Umbilical cord (tissue), 1 donor: ENCODE measurements at regions not wholly inside any gene's neighbourhood (a gene's known extent, or its start where the extent isn't known, plus 50 kb on each side); places are given as distances from the start of the nearest gene placed in this dataset.
"Not testable (repeated sequence)": the region's sequence is repeated elsewhere in the genome, so short reads cannot be mapped to it uniquely, and the experiment has no call there.

Experiments used
- DNase-seq: peaks from one replicate; pipeline ENCODE4 v3.0.0-alpha.2; 2015; ENCODE audit warnings: low spot score

DNA sequence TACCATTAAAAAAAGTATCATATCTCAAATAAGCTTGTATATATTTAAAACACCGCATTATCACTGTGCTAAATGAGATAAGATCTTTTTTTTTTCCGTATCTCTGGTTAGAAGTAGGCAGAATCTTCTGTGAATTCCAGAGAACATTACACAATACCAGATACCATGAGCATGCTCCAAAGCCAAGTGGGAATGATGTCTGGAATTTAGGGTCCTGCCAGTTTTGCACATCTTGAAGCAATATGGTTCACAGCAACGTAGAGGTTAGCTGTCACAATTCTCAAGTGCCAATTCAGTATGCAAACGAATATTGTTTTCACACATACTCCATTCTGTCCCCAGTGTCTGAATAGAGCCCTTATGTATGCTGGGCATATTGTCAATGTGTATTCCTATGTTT is 127.5 kb upstream of the NEIL3 start:
- peak; percentile 68 for DNase-seq

DNA sequence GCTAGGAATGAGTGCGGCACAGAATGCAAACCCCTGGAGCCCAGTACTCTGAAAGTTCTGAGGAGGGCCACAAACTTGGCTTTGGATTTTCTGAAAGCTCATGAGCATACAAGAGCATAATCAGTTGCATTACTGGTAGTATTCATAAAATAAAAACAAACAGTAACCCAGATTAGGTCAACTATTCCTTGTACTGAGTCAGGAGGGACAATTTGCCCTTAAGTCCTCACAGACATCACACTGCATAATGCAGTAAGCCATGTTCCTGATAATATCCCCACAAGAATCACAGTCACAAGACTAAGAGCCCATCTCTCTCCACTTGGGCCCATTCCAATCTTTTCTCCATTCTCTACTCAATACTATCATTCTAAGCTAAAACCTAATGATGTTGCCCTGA is 126.9 kb upstream of the NEIL3 start:
- peak; percentile 1 for DNase-seq

DNA sequence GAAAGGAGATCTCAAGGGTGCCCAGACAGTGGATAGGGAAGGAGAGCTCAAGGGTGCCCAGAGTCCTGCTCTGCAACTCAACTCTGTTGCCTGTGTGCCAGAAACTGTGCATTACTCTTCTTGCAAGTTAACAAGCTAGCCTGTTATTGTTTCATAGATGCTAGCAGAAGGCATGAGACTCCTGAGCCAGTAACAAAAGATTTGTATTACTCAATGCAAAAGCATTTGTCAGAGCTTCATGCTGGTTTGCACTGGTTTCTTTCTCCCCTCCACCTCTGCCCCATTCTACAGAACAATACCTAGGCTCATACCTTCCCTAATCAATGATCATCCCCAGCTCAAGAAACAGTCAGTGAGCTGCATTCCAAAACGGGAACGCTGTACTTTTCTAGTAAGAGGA is 124.5 kb upstream of the NEIL3 start:
- DNase-seq: no peak

DNA sequence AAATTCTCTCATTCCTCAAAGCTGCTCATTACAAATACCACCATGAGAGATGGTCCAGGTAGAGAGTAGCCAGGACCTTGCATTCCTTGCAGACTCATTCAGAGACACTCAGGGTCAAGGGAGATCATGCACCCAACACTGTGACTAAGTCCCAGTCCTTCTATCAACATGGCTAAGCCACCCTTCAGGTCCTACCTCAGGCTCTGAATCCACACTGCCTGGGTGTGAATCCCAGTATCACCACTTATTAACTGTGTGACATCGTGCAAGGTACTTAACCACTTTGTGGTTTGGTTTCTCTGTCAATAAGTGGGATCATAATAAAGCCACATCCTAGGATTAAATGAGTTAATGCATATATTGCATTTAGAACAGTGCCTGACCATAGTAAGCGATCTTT is 124.1 kb upstream of the NEIL3 start:
- no peak for DNase-seq

DNA sequence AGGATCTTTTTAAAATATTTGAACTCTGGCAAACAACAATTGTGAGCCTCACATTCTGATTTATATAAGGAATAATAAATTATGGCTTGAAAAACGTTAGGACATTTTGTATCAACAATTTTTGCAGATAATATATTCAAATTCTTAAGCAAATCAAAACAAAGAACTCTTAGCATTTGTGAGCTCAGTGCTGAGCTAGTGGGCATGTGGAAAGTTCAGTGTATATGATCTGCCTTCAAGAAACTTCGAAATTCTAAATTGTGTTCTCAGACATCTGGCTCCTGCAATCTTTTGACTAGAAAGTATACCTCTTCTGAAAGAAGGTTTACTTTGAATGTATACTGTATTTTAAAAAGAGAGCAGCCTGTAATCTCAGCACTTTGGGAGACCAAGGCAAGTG is 122.3 kb upstream of the NEIL3 start:
- no peak for DNase-seq

DNA sequence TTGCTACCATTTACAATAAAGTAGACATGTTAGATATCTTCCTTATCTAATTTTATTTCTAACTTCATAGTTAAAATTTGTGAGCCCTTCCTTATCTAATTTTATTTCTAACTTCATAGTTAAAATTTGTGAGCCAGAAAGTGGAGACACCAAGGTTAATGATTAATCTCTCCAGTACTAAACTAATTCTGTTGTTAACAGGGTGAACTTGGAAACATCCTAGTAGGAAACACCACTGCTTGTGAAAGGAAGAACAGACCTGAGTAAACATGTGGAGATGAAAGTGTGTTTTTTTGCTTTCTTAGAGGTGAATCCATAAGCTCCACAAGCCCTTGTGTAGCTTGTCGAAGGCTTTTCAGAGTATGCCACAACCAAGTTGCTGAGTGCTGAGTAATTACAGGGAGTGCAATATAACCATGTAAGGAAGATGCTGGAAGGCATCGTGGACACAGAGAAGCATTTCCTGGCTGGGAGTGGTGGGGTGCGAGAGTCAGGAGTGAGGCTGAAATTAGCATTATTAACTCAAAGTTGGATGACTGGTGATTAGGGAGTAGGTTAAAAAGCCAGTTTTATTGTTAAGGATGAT is 118.6 kb upstream of the NEIL3 start:
- peak; percentile 7 for DNase-seq

DNA sequence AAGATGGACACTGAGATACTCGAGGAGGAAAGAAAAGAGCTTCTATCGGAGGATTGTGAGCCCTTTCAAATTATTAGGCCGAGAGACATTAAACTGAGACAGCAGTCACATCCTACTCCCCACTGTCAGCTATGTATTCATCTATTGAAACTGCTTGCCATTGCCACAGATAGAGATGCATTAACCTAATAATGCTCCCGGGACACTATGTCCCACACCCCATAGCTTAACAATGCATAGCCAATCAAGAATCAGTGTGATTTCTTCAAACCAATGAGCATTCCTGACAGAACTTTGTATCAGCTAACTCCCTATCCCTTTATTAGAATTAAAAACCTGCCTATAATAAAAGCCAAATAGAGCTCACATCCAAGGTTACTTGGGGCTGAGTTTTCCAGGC is 118.1 kb upstream of the NEIL3 start:
- no peak for DNase-seq

DNA sequence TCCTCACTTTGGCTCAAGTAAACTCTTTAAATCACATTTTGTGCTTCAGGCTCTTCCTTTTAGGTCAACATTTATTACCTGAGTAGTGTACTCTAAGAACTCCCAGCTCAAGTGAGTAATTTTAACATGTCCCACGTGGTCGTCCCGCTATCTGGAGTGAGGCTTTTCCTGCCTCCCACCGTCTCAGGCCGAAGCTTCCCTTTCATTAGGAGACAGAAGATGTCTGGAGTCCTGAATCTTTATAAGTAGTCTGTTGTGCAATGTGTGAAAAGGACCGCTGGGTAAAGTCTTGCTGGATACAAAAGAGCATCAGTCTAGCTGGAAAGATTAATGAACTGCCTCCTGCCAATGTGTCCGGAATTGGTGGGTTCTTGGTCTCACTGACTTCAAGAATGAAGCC is 117.7 kb upstream of the NEIL3 start:
- DNase-seq: no peak

DNA sequence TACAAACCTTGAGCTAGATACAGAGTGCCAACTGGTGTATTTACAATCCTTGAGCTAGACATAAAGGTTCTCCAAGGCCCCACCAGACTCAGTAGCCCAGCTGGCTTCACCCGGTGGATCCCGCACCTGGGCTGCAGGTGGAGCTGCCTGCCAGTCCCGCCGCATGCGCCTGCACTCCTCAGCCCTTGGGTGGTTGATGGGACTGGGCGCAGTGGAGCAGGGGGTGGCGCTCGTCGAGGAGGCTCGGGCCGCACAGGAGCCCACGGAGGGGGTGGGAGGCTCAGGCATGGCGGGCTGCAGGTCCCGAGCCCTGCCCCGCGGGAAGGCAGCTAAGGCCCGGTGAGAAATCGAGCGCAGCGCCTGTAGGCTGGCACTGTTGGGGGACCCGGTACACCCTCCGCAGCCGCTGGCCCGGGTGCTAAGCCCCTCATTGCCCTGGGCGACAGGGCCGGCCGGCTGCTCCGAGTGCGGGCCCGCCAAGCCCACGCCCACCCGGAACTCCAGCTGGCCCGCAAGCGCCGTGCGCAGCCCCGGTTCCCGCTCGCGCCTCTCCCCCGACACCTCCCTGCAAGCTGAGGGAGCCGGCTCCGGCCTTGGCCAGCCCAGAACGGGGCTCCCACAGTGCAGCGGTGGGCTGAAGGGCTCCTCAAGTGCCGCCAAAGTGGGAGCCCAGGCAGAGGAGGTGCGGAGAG is 116.5 kb upstream of the NEIL3 start:
- DNase-seq: not testable (repeated sequence)

DNA sequence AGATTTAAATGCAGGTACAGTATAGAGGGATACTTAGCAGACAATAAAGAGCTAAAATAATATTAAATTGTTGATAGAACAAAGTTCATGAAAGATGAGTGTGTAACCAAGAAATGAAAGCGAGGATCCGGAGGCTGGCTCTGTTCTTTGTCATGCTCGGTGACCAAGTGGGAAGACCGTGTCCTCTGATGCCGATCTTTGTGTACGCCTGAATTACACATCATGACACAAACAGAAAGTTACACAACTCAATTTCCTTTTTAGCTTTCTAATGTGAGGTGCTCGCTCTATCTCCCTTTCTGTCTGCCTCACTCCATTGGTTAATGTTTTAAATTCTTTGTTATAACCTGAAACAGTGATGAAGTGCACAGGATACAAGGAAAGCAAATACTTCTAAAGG is 114.8 kb upstream of the NEIL3 start:
- no peak for DNase-seq

DNA sequence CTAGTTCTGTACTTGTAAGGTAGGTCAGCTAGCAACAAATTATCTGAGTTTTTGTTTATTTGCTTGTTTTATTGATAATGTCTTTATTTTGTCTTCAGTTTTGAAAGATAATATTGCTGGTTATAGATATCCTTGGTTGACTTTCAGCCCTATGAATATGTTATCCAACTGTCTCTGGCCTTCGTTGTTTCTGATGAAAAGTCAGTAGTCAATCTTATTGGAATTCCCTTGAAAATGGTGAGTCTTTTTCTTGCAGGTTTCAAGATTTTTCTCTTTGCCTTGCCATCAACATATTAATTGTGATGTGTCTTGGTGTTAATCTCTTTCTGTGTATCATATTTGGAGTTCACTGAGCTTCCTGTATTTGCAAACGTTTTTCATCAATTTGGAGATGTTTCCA is 113.1 kb upstream of the NEIL3 start:
- no peak for DNase-seq

DNA sequence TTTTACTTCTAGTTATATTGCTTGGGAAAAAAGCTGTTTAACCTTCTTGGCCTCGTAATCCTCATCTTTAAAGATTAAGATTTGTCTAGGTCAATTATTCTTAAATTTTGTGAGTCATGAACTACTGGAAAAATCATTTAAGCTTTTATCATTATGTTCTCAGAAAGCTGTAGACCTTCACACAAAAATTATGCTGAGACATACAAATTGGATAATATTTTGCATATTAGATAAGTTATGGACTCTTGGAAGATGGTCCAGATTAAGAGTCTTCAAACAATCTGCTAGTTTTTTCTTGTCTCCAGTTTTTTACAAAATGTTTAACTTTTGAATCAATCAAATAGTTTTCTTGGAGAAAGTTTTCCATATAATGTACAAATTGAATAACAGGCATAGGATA is 108.1 kb upstream of the NEIL3 start:
- DNase-seq: no peak

DNA sequence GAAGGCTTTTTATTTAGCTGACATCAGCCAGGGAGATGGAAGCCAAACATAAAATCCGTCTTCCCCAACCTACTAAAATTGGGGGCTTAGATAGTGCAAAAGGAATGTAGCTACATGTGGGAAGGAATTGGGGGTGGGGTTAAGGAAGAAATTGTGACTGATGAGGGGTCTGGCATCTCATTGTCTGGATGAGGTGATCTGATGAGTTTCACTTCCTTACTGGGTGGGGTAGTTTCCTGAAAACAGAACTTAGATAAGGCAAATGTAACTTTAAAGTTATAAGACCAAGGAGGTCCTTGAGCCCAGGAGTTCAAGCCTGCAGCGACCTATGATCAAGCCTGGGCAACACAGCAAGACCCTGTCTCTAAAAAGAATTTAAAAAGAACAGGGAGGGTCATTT is 105.5 kb upstream of the NEIL3 start:
- DNase-seq: no peak

DNA sequence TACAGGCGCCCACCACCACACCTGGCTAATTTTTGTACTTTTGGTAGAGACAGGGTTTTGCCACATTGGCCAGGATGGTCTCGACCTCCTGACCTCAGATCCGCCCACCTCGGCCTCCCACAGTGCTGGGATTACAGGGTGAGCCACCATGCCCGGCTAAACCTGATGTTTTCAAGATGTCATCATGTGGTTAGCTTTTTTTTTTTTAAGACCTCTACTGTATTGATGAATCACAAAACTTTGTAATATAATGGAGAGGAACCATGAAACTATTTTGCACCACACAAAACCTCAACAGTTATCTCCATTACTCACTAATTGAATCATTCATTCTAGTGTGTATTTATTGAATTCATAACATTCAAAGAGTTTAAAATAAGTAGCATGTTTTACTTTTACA is 94.7 kb upstream of the NEIL3 start:
- DNase-seq: no peak

DNA sequence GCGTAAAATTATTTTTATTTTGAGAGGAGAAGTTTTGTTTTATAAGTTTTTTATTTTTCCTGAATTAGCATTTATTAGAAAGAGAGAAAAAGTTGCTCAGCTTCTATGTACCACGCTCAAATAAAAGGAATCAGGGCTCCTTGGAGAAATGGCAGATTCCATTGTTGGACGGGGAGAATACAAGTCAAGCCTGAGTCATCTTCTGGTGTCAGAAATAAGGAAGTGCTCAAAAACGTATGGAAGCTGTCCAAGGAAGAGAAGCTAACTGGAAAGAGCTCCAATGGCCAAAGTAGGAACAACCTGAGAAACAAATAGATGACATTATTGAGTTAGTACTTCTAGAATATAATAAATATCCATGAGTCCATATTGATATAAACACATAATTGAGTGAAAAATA is 89.3 kb upstream of the NEIL3 start:
- no peak for DNase-seq

DNA sequence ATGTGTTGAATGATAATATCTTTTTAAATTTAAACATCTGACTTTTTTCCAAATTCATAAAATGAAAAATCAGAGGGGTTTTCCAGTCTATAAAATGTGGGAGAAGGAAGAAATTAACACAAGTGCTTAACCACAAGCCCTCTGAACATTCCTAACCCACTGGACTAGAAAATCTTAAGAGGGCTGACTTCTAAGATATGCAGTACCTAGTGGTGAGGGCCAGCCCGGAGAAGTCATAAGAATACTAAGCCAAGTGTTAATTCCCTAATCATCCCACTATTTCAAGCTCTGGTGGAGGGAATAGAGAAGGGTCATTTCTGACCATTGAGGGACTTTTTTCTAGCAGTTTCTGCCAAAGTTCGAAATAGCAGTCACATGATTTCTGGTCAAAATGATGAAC is 86.9 kb upstream of the NEIL3 start:
- DNase-seq: no peak

DNA sequence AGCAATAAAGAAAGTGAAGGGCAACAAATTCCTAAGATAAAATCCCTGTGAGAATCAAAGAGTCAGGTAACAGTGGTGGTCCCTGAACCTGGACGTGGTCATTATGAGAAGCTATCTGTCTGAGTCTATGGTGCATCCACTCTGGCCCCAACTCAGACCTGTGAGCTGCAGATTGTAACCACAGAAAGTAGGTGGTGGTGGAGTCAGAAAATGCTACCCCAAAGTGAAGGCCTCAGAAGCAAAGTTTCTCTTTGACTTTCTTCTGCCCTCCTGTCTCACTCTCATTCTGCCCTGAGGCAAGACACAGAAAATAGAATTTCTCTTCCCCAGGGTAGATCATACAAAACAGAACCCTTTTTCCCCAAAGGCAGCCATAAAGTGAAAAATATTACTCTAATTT is 84.1 kb upstream of the NEIL3 start:
- no peak for DNase-seq

DNA sequence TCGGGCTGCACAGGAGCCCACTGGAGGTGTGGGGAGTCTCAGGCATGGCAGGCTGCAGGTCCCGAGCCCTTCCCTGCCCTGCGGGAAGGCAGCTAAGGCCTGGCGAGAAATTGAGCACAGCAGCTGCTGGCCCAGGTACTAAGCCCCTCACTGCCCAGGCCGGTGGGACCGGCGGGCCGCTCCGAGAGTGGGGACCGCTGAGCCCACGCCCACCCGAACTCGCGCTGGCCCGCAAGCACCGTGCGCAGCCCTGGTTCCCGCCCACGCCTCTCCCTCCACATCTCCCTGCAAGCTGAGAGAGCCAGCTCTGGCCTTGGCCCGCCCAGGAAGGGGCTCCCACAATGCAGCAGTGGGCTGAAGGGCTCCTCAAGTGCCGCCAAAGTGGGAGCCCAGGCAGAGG is 82.0 kb upstream of the NEIL3 start:
- no peak for DNase-seq

DNA sequence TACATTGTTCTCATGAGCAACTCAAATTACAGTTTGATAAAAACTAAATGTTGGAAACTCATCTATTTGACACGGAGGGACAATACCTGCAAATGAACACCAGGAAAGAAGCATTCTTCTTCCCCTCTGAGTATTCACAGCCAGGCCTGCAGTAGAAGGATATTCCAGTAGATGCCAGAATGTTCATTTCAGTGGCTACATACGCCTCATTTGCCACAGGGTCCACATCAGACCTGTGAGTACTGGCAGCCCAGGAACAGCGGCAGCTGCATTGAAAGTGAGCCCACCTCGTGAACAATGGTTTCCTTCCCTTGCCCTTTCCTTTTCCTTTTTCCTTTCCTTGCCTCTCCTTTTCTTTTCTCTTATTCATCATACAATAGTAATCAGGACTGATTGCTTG is 81.1 kb upstream of the NEIL3 start:
- DNase-seq: no peak

DNA sequence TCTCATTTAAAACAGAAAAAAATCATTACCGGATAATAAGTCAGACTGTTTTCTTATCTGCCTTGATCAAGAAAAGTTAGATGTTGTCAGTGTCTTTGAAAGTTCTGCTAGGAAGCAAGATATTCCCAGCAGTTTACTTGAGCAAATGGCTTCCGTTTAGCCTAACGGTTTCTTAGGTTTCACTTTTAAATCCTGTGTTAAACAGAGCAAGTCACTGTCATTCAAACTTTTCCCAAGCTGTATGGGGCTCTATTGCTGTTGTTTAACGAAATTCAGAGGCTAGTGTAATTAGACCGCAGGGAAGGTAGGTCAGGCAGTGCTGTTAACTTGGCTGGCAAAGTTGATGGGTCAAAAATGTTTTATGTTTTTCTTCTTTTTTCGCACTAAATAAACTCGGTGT is 80.3 kb upstream of the NEIL3 start:
- no peak for DNase-seq

DNA sequence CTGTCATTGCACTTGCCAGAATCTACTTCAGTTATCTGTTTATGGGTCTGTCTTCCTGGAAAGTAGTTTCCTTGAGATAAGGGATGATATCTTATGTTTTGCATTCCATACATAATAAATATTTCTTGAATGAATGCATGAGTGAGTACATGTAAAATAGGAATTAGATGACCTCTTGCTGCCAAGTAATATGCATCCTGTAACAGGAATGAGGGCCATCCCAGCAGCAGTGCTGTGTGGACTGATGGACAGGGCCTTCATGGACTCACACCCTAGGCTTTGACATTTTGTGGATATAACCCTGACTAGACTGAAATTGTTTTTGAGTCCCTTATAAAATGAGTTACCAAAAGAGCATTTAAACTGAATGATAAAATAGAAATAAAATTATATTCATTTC is 77.2 kb upstream of the NEIL3 start:
- peak; percentile 19 for DNase-seq

DNA sequence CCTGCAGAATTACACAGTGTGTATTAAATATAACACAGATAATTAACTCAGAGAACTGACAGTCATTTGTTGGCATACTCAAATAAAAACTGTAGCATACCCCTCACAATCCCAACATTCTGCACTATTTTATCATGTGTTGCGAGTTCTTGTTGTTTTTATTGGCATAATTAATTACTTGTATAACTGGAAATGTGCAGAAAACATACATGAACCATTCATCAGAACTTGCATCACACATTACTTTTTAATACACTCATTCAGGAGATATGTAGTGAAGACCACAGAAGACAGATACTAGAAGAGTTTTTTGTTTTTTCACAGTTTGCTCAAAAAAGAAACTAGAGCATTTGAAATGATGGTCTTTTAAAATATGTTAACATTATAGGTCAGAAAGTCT is 74.6 kb upstream of the NEIL3 start:
- DNase-seq: no peak

DNA sequence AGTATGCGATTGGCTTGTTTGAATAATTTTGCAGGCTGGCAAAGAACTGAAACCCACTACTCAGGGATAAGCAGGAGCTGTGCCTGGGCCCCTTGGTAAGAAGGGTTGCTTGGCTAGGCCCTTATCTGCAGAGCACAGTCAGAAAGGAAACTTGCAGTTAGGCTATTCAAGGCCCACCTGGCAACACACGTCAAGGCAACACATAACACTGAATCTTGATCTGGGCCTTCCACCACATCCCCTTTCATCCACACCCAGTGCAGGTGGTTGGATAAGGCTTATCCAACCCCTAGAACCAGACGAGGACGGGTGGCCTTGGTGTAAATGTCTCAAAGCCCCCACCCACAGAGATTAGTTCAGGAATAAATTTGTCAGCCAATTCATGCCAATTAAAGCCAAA is 72.8 kb upstream of the NEIL3 start:
- no peak for DNase-seq

DNA sequence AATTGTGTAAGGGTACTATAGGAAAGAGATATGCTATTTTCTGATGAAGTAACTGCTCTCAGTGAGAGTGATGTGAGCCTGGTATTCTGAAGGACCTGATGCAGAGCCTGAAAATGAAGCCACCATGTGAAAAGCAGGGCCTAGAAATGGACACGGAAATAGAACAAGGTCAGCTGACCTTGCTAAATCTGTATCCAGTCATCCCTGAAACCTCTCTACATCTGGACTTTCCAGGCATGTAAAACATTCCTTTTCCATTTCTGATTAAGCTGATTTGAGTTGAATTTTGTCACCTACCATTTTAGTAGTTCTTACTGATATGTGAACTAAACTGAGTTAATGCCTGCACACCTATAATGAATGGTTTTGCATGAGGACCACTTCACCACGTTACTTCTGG is 72.4 kb upstream of the NEIL3 start:
- DNase-seq: no peak
